Thoracic aorta (tissue), 2 donors: ENCODE measurements at regions not wholly inside any gene's neighbourhood (a gene's known extent, or its start where the extent isn't known, plus 50 kb on each side); places are given as distances from the start of the nearest gene placed in this dataset.
"Not testable (repeated sequence)": the region's sequence is repeated elsewhere in the genome, so short reads cannot be mapped to it uniquely, and the experiment has no call there.

ENCODE experiments used
- ATAC-seq: fragments of 150-250 bp; one replicate; pipeline ENCODE4 v1.8.0; 2017; ENCODE audit warnings: low read depth; ENCODE audit not compliant: insufficient number of reproducible peaks, low FRiP score
- DNase-seq: peaks from one replicate; pipeline ENCODE4 v3.0.0-alpha.2; 2020; ENCODE audit warnings: low spot score
- H3K27ac ChIP-seq, 2 donors: fragments of 200-600 bp; sonication (generic); 1 replicate in 1 of 2; 2 replicates in 1 of 2; pipeline ENCODE4 v1.5.1; 2016; ENCODE audit warnings: mild to moderate bottlenecking in 2 of 2, moderate library complexity in 2 of 2
- H3K27me3 ChIP-seq: fragments of 200-600 bp; sonication (generic); replicated peaks from 2 replicates; pipeline ENCODE4 v1.6.0; 2016; ENCODE audit warnings: mild to moderate bottlenecking; ENCODE audit not compliant: insufficient read depth
- H3K36me3 ChIP-seq: fragments of 200-600 bp; sonication (generic); one replicate; pipeline ENCODE4 v1.5.1; 2016
- H3K4me1 ChIP-seq, 2 donors: fragments of 200-600 bp; sonication (generic); 1 replicate in 1 of 2; 2 replicates in 1 of 2; pipeline versions ENCODE4 v1.5.1 to v1.6.0; 2016; ENCODE audit warnings: low read depth in 2 of 2, mild to moderate bottlenecking in 1 of 2; ENCODE audit not compliant: control insufficient read depth in 1 of 2
- H3K4me3 ChIP-seq: fragments of 200-600 bp; sonication (generic); 2 replicates; pipeline ENCODE4 v1.5.1; 2016; ENCODE audit warnings: mild to moderate bottlenecking
- H3K9me3 ChIP-seq: fragments of 200-600 bp; sonication (generic); 2 replicates; pipeline ENCODE4 v1.5.1; 2016
- TF ChIP-seq, protein P1 (sequence below): fragments of 200-600 bp; sonication (generic); IDR thresholded peaks from one replicate; pipeline ENCODE4 v1.5.1; 2019; ENCODE audit warnings: antibody characterized with exemption

DNA sequence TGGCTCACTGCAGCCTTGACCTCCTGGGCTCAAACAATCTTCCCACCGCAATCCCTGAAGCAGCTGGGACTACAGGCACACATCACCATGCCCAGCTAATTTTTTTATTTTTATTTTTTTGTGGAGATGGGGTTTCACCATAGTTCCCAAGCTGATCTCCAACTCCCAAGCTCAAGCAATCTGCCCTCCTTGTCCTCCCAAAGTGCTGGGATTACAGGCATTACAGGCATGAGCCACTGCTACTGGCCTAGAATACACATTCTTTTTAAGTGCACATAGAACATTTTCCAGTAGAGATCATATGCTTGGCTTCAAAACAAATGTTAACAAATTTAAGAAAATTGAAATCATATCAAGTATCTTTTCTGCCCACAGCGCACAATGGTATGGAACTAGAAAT lies 176.8 kb upstream of the MARCKS start:
- TF ChIP-seq, protein P1, sequence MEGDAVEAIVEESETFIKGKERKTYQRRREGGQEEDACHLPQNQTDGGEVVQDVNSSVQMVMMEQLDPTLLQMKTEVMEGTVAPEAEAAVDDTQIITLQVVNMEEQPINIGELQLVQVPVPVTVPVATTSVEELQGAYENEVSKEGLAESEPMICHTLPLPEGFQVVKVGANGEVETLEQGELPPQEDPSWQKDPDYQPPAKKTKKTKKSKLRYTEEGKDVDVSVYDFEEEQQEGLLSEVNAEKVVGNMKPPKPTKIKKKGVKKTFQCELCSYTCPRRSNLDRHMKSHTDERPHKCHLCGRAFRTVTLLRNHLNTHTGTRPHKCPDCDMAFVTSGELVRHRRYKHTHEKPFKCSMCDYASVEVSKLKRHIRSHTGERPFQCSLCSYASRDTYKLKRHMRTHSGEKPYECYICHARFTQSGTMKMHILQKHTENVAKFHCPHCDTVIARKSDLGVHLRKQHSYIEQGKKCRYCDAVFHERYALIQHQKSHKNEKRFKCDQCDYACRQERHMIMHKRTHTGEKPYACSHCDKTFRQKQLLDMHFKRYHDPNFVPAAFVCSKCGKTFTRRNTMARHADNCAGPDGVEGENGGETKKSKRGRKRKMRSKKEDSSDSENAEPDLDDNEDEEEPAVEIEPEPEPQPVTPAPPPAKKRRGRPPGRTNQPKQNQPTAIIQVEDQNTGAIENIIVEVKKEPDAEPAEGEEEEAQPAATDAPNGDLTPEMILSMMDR: no peak

DNA sequence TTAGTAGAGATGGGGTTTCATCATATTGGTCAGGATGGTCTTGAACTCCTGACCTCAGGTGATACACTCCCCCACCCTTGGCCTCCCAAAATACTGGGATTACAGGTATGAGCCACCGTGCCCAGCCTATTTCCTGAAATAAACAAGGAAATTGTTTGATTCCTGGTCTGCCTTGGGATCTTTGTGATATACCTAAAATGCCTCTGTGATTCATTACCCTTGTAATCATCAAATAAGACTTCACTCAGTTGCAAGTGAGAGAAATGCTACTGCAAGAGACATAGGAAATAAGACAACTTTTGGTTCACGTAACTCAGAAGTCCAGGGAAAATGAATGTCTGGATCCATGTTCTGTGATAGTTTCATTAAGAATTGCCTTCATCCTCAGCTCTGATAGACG lies 173.2 kb upstream of the MARCKS start:
- DNase-seq (no peak), ATAC-seq (no peak)
- Histone ChIP-seq H3K27ac (no peak overlapping the region), H3K27me3 (no peaks in the 10 kb centered on the region), H3K9me3 (no peaks in the 10 kb centered on the region), H3K4me1 (no peaks in the 10 kb centered on the region), H3K36me3 (no peaks in the 10 kb centered on the region), H3K4me3 (no peak overlapping the region)
- TF ChIP-seq, protein P1: no peak

More for the DNA sequence above, 176.8 kb upstream of the MARCKS start:
- no peaks in the 10 kb centered on the region for H3K36me3 ChIP-seq
- H3K27ac ChIP-seq: no peak overlapping the region
- H3K27me3 ChIP-seq: no peaks in the 10 kb centered on the region
- H3K4me1 ChIP-seq: no peaks in the 10 kb centered on the region
- no peak for ATAC-seq
- H3K9me3 ChIP-seq: no peaks in the 10 kb centered on the region
- H3K4me3 ChIP-seq: no peak overlapping the region
- DNase-seq: no peak

- Histone ChIP-seq H3K4me1 (no peaks in the 10 kb centered on the region), H3K27ac (no peak overlapping the region), H3K9me3 (no peaks in the 10 kb centered on the region), H3K4me3 (no peak overlapping the region), H3K36me3 (no peaks in the 10 kb centered on the region), H3K27me3 (no peaks in the 10 kb centered on the region)
- ATAC-seq (no peak), DNase-seq (no peak)
- TF ChIP-seq, protein P1: no peak
Measured at GRCh38 chr6:113684382-113684901, 172.7 kb upstream of the MARCKS start.

GRCh38 chr6:113686049-113686448 lies 171.1 kb upstream of the MARCKS start:
- H3K9me3 ChIP-seq: no peaks in the 10 kb centered on the region
- ATAC-seq: no peak
- TF ChIP-seq, protein P1: no peak
- no peaks in the 10 kb centered on the region for H3K36me3 ChIP-seq
- no peaks in the 10 kb centered on the region for H3K27me3 ChIP-seq
- H3K4me3 ChIP-seq: no peak overlapping the region
- H3K4me1 ChIP-seq: no peaks in the 10 kb centered on the region
- H3K27ac ChIP-seq: no peak overlapping the region
- DNase-seq: no peak

- DNase-seq, H3K36me3 ChIP-seq, H3K27ac ChIP-seq, H3K9me3 ChIP-seq, H3K4me3 ChIP-seq, ATAC-seq, H3K27me3 ChIP-seq, H3K4me1 ChIP-seq: not testable (repeated sequence)
Measured at GRCh38 chr6:113689620-113690019, 167.5 kb upstream of the MARCKS start.
